ENCODE measurements at regions not wholly inside any gene's neighbourhood (a gene's known extent, or its start where the extent isn't known, plus 50 kb on each side); places are given as distances from the start of the nearest gene placed in this dataset.

GRCh38 chr16:6949240-6949639, 383.4 kb upstream of the RBFOX1 start:
- TF ChIP-seq EZH2phosphoT487 (IDR thresholded peaks at IDR 0.05; ENCODE audit: borderline replicate concordance, low read depth, low read length) (no peak), CTCF (conservative IDR thresholded peaks at IDR 0.05; ENCODE audit: low read length) (no peak)
- ChIA-PET CTCF (ENCODE audit: unreplicated experiment) (no interaction called here), POLR2A (no interaction called here)
- H3K4me2 ChIP-seq (ENCODE audit: low read length): no peak overlapping the region
- no peaks in the 10 kb centered on the region for H3K9me2 ChIP-seq (ENCODE audit: insufficient read depth, low read length)
- no peak for DNase-seq (ENCODE audit: low spot score)
- H2AFZ ChIP-seq (ENCODE audit: low read length): no peak overlapping the region
- no peak overlapping the region for H3K27ac ChIP-seq (ENCODE audit: low read depth, low read length, poor library complexity, severe bottlenecking)
- no TSS peak for BruUV-seq (replicated peaks)
- H4K20me1 ChIP-seq (ENCODE audit: insufficient read depth, low read length): no peaks in the 10 kb centered on the region
- no peaks in the 10 kb centered on the region for H3K79me2 ChIP-seq (ENCODE audit: insufficient read depth, low read depth, low read length)
- intact Hi-C loops (cut with micrococcal nuclease; ENCODE audit: unreplicated experiment): no loop called here
- H3K4me3 ChIP-seq (ENCODE audit: low read depth, low read length, poor library complexity, severe bottlenecking): no peak overlapping the region
- H3K9me3 ChIP-seq (ENCODE audit: low read length): no peaks in the 10 kb centered on the region
- H3K4me1 ChIP-seq (ENCODE audit: insufficient read depth, low read length, poor library complexity, severe bottlenecking): no peaks in the 10 kb centered on the region
- H3K36me3 ChIP-seq (ENCODE audit: insufficient read depth, low read length): no peaks in the 10 kb centered on the region

- H3K4me1 ChIP-seq (ENCODE audit: insufficient read depth, low read length, poor library complexity, severe bottlenecking): no peaks in the 10 kb centered on the region
- H3K27ac ChIP-seq (ENCODE audit: low read depth, low read length, poor library complexity, severe bottlenecking): no peak overlapping the region
- TF ChIP-seq EZH2phosphoT487 (IDR thresholded peaks at IDR 0.05; ENCODE audit: borderline replicate concordance, low read depth, low read length) (no peak), CTCF (conservative IDR thresholded peaks at IDR 0.05; ENCODE audit: low read length) (no peak)
- no peaks in the 10 kb centered on the region for H4K20me1 ChIP-seq (ENCODE audit: insufficient read depth, low read length)
- ChIA-PET CTCF (ENCODE audit: unreplicated experiment) (no interaction called here), POLR2A (no interaction called here)
- H3K4me3 ChIP-seq (ENCODE audit: low read depth, low read length, poor library complexity, severe bottlenecking): no peak overlapping the region
- H3K9me2 ChIP-seq (ENCODE audit: insufficient read depth, low read length): no peaks in the 10 kb centered on the region
- no TSS peak for BruUV-seq (replicated peaks)
- H2AFZ ChIP-seq (ENCODE audit: low read length): no peak overlapping the region
- no peaks in the 10 kb centered on the region for H3K9me3 ChIP-seq (ENCODE audit: low read length)
- no peaks in the 10 kb centered on the region for H3K36me3 ChIP-seq (ENCODE audit: insufficient read depth, low read length)
- no peak for DNase-seq (ENCODE audit: low spot score)
- H3K4me2 ChIP-seq (ENCODE audit: low read length): no peak overlapping the region
- H3K79me2 ChIP-seq (ENCODE audit: insufficient read depth, low read depth, low read length): no peaks in the 10 kb centered on the region
- intact Hi-C loops (cut with micrococcal nuclease; ENCODE audit: unreplicated experiment): no loop called here
These were observed 385.4 kb upstream of the RBFOX1 start for GRCh38 chr16:6947291-6947690.

- ChIA-PET CTCF (ENCODE audit: unreplicated experiment) (no interaction called here), POLR2A (no interaction called here)
- Histone ChIP-seq H3K9me3 (ENCODE audit: low read length) (no peaks in the 10 kb centered on the region), H4K20me1 (ENCODE audit: insufficient read depth, low read length) (no peaks in the 10 kb centered on the region), H3K79me2 (ENCODE audit: insufficient read depth, low read depth, low read length) (no peaks in the 10 kb centered on the region), H3K4me2 (ENCODE audit: low read length) (no peak overlapping the region), H3K9me2 (ENCODE audit: insufficient read depth, low read length) (no peaks in the 10 kb centered on the region), H3K27ac (ENCODE audit: low read depth, low read length, poor library complexity, severe bottlenecking) (no peak overlapping the region), H2AFZ (ENCODE audit: low read length) (no peak overlapping the region), H3K4me1 (ENCODE audit: insufficient read depth, low read length, poor library complexity, severe bottlenecking) (no peaks in the 10 kb centered on the region), H3K4me3 (ENCODE audit: low read depth, low read length, poor library complexity, severe bottlenecking) (no peak overlapping the region), H3K36me3 (ENCODE audit: insufficient read depth, low read length) (no peaks in the 10 kb centered on the region)
- no peak for TF ChIP-seq EZH2phosphoT487 (IDR thresholded peaks at IDR 0.05; ENCODE audit: borderline replicate concordance, low read depth, low read length)
- no peak for TF ChIP-seq CTCF (conservative IDR thresholded peaks at IDR 0.05; ENCODE audit: low read length)
- no TSS peak for BruUV-seq (replicated peaks)
- intact Hi-C loops (cut with micrococcal nuclease; ENCODE audit: unreplicated experiment): no loop called here
- DNase-seq (ENCODE audit: low spot score): no peak
These were observed 385.8 kb upstream of the RBFOX1 start for GRCh38 chr16:6946802-6947201.
